ENCODE measurements at regions not wholly inside any gene's neighbourhood (a gene's known extent, or its start where the extent isn't known, plus 50 kb on each side); places are given as distances from the start of the nearest gene placed in this dataset.

DNA sequence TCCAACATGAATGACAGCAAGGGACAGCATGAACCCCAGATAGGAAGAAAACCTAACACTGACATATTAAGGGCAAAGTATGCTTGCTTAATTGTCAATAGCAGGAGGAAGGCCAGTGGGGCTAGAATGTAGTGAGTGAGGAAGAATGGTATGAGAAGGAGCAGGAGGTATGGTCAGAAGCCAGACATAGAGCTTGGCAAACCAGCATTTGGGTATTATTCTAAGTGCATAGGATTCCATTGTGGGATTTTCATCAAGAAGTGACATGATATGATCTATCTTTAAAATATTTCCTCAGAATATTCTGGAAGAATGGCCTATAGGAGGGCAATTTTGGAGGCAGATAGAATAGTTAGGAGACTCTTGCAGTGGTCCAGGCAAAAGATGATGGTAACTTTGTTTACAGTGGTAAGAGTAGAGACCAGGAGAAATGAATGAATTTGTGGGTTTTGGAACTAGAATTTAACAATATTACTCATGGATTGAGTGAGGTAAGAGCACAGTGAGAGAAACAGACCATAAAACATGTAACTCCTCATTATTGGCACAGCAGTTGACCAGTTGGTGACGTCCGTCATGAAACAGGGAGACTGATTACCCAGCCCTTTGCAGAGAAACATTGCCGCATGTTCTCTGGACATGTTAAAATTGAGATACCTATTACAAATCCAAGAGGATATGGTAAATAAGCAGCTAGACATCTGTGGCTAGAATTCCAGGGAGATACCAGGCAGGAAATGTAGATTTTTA, 246.5 kb upstream of the HS3ST1 start (continued):
- TF ChIP-seq, protein P1, sequence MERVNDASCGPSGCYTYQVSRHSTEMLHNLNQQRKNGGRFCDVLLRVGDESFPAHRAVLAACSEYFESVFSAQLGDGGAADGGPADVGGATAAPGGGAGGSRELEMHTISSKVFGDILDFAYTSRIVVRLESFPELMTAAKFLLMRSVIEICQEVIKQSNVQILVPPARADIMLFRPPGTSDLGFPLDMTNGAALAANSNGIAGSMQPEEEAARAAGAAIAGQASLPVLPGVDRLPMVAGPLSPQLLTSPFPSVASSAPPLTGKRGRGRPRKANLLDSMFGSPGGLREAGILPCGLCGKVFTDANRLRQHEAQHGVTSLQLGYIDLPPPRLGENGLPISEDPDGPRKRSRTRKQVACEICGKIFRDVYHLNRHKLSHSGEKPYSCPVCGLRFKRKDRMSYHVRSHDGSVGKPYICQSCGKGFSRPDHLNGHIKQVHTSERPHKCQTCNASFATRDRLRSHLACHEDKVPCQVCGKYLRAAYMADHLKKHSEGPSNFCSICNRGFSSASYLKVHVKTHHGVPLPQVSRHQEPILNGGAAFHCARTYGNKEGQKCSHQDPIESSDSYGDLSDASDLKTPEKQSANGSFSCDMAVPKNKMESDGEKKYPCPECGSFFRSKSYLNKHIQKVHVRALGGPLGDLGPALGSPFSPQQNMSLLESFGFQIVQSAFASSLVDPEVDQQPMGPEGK (tag by site-specific recombination; IDR thresholded peaks at IDR 0.05), result no peak
- TF ChIP-seq ZNF561 (tag by site-specific recombination; IDR thresholded peaks at IDR 0.05; ENCODE audit: borderline replicate concordance), result no peak
- TF ChIP-seq YY2 (tag by site-specific recombination; IDR thresholded peaks at IDR 0.05), result no peak
- TF ChIP-seq ZIC2 (tag by site-specific recombination; IDR thresholded peaks at IDR 0.05), result no peak
- TF ChIP-seq ZNF626 (tag by site-specific recombination; IDR thresholded peaks at IDR 0.05), result no peak
- TF ChIP-seq, protein P2, sequence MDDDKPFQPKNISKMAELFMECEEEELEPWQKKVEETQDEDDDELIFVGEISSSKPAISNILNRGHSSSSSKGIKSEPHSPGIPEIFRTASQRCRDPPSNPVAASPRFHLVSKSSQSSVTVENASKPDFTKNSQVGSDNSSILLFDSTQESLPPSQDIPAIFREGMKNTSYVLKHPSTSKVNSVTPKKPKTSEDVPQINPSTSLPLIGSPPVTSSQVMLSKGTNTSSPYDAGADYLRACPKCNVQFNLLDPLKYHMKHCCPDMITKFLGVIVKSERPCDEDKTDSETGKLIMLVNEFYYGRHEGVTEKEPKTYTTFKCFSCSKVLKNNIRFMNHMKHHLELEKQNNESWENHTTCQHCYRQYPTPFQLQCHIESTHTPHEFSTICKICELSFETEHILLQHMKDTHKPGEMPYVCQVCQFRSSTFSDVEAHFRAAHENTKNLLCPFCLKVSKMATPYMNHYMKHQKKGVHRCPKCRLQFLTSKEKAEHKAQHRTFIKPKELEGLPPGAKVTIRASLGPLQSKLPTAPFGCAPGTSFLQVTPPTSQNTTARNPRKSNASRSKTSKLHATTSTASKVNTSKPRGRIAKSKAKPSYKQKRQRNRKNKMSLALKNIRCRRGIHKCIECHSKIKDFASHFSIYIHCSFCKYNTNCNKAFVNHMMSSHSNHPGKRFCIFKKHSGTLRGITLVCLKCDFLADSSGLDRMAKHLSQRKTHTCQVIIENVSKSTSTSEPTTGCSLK (tag by site-specific recombination; IDR thresholded peaks at IDR 0.05), result no peak
- TF ChIP-seq ZNF394 (tag by site-specific recombination; IDR thresholded peaks at IDR 0.05; ENCODE audit: borderline replicate concordance), result no peak
- TF ChIP-seq IKZF3 (tag by site-specific recombination; IDR thresholded peaks at IDR 0.05), result no peak
- TF ChIP-seq, protein P3, sequence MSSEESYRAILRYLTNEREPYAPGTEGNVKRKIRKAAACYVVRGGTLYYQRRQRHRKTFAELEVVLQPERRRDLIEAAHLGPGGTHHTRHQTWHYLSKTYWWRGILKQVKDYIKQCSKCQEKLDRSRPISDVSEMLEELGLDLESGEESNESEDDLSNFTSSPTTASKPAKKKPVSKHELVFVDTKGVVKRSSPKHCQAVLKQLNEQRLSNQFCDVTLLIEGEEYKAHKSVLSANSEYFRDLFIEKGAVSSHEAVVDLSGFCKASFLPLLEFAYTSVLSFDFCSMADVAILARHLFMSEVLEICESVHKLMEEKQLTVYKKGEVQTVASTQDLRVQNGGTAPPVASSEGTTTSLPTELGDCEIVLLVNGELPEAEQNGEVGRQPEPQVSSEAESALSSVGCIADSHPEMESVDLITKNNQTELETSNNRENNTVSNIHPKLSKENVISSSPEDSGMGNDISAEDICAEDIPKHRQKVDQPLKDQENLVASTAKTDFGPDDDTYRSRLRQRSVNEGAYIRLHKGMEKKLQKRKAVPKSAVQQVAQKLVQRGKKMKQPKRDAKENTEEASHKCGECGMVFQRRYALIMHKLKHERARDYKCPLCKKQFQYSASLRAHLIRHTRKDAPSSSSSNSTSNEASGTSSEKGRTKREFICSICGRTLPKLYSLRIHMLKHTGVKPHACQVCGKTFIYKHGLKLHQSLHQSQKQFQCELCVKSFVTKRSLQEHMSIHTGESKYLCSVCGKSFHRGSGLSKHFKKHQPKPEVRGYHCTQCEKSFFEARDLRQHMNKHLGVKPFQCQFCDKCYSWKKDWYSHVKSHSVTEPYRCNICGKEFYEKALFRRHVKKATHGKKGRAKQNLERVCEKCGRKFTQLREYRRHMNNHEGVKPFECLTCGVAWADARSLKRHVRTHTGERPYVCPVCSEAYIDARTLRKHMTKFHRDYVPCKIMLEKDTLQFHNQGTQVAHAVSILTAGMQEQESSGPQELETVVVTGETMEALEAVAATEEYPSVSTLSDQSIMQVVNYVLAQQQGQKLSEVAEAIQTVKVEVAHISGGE (tag by site-specific recombination; conservative IDR thresholded peaks at IDR 0.05; ENCODE audit: low read depth), result no peak
- no peak for TF ChIP-seq KLF1 (tag by site-specific recombination; IDR thresholded peaks at IDR 0.05)
- TF ChIP-seq, protein P4, sequence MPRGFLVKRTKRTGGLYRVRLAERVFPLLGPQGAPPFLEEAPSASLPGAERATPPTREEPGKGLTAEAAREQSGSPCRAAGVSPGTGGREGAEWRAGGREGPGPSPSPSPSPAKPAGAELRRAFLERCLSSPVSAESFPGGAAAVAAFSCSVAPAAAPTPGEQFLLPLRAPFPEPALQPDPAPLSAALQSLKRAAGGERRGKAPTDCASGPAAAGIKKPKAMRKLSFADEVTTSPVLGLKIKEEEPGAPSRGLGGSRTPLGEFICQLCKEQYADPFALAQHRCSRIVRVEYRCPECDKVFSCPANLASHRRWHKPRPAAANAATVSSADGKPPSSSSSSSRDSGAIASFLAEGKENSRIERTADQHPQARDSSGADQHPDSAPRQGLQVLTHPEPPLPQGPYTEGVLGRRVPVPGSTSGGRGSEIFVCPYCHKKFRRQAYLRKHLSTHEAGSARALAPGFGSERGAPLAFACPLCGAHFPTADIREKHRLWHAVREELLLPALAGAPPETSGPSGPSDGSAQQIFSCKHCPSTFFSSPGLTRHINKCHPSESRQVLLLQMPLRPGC (tag by site-specific recombination; IDR thresholded peaks at IDR 0.05), result no peak
- TF ChIP-seq ZNF747 (tag by site-specific recombination; IDR thresholded peaks at IDR 0.05), result no peak
- no peak for TF ChIP-seq ZNF530 (tag by site-specific recombination; IDR thresholded peaks at IDR 0.05; ENCODE audit: low read depth)
- no peak for TF ChIP-seq RBAK (tag by site-specific recombination; IDR thresholded peaks at IDR 0.05)
- TF ChIP-seq ZSCAN16 (tag by site-specific recombination; IDR thresholded peaks at IDR 0.05), result no peak
- TF ChIP-seq, protein P5, sequence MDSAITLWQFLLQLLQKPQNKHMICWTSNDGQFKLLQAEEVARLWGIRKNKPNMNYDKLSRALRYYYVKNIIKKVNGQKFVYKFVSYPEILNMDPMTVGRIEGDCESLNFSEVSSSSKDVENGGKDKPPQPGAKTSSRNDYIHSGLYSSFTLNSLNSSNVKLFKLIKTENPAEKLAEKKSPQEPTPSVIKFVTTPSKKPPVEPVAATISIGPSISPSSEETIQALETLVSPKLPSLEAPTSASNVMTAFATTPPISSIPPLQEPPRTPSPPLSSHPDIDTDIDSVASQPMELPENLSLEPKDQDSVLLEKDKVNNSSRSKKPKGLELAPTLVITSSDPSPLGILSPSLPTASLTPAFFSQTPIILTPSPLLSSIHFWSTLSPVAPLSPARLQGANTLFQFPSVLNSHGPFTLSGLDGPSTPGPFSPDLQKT (IDR thresholded peaks at IDR 0.05; ENCODE audit: borderline replicate concordance, low read depth, low read length), result no peak
